ENCODE measurements at regions not wholly inside any gene's neighbourhood (a gene's known extent, or its start where the extent isn't known, plus 50 kb on each side); places are given as distances from the start of the nearest gene placed in this dataset.

DNA sequence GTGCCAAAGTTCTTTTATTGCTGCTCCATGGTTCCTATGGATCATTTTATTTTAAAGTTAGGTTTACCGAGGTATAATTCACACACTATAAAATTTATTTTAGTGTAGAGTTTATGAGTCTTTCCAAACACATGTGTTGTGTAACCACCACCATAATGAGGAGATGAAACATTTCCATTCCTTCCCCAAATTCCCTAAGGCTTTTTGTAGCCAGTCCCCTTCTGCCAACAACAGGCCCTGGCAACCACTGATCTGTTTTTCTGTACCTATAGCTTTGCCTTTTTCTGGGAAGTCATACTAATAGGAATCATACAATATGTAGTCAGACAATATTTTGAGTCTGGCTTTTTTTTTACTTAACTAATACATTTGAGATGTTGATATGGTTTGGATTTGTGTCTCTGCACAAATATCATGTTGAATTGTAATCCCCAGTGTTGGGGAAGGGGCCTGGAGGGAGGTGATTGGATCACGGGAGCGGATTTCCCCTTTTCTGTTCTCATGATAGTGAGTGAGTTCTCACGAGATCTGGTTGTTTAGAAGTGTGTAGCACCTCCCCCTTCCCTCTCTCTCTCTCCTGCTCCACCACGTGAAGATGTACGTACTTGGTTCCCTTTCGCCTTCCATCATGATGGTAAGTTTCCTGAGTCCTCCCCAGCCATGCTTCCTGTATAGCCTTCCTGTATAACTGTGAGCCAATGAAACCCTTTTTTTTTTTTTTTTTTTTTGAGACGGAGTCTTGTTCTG is 59.6 kb upstream of the DHX15 start:
- Histone ChIP-seq H3K36me3 (replicated peaks) (no peaks in the 10 kb centered on the region), H3K27me3 (replicated peaks) (no peaks in the 10 kb centered on the region), H3K4me3 (ENCODE audit: low read depth, low read length) (no peak overlapping the region), H3K27ac (no peak overlapping the region)
- no peak for DNase-seq
- no peak for TF ChIP-seq CTCF (IDR thresholded peaks at IDR 0.05; ENCODE audit: low read depth, low read length, missing control alignments)
- in situ Hi-C loops (cut with HindIII; ENCODE audit: low pct_ligation_motif_present, low sequenced_read_pairs): no loop called here

DNA sequence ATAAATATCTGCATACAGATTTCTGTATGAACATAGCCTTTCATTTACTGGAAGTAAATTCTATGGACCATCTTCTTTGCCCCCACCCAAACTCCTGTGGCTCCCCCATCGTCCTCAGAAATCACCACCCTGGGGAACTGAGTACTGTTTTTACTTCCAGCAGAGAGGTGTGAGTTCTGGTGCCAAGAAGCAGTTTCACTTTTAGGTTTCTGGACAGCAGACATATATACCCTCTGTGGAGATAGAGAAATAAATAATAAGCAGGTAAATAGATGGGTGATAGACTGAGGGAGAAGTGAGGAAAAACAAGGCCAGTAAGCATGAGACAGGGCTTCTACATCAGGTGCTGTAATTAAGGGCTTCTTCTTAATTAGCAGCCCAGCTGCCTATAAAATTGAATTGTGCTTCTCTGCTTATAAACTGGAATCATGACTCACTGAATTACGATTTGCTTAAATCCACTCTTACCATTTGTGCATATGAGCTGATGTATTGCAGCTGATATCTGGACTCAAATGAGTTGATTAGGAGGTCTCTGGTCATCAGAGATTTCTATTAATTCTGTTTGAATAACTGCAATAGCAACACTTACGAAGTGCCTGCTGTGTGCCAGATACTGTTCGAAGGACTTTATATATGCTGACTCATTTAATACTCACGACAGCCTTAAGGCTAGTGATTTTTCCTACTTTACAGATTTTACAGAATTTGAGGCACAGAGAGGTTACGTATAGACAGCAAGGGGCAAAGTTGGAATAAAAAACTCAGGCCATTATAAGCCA is 60.8 kb upstream of the DHX15 start:
- Histone ChIP-seq H3K4me3 (ENCODE audit: low read depth, low read length) (no peak overlapping the region), H3K36me3 (replicated peaks) (no peaks in the 10 kb centered on the region), H3K27me3 (replicated peaks) (no peaks in the 10 kb centered on the region), H3K27ac (no peak overlapping the region)
- no peak for TF ChIP-seq CTCF (IDR thresholded peaks at IDR 0.05; ENCODE audit: low read depth, low read length, missing control alignments)
- DNase-seq: no peak
- in situ Hi-C loops (cut with HindIII; ENCODE audit: low pct_ligation_motif_present, low sequenced_read_pairs): no loop called here

- DNase-seq: no peak
- H3K36me3 ChIP-seq (replicated peaks): no peaks in the 10 kb centered on the region
- H3K27me3 ChIP-seq (replicated peaks): no peaks in the 10 kb centered on the region
- TF ChIP-seq CTCF (IDR thresholded peaks at IDR 0.05; ENCODE audit: low read depth, low read length, missing control alignments): no peak
- H3K27ac ChIP-seq: no peak overlapping the region
- no peak overlapping the region for H3K4me3 ChIP-seq (ENCODE audit: low read depth, low read length)
- in situ Hi-C loops (cut with HindIII; ENCODE audit: low pct_ligation_motif_present, low sequenced_read_pairs): no loop called here
These were observed 61.6 kb upstream of the DHX15 start for GRCh38 chr4:24645765-24646550.

- no peak for DNase-seq
- Histone ChIP-seq H3K27ac (no peak overlapping the region), H3K4me3 (ENCODE audit: low read depth, low read length) (no peak overlapping the region), H3K36me3 (replicated peaks) (no peaks in the 10 kb centered on the region), H3K27me3 (replicated peaks) (no peaks in the 10 kb centered on the region)
- in situ Hi-C loops (cut with HindIII; ENCODE audit: low pct_ligation_motif_present, low sequenced_read_pairs): no loop called here
- TF ChIP-seq CTCF (IDR thresholded peaks at IDR 0.05; ENCODE audit: low read depth, low read length, missing control alignments): no peak
These were observed 62.6 kb upstream of the DHX15 start for GRCh38 chr4:24646798-24647460.

DNA sequence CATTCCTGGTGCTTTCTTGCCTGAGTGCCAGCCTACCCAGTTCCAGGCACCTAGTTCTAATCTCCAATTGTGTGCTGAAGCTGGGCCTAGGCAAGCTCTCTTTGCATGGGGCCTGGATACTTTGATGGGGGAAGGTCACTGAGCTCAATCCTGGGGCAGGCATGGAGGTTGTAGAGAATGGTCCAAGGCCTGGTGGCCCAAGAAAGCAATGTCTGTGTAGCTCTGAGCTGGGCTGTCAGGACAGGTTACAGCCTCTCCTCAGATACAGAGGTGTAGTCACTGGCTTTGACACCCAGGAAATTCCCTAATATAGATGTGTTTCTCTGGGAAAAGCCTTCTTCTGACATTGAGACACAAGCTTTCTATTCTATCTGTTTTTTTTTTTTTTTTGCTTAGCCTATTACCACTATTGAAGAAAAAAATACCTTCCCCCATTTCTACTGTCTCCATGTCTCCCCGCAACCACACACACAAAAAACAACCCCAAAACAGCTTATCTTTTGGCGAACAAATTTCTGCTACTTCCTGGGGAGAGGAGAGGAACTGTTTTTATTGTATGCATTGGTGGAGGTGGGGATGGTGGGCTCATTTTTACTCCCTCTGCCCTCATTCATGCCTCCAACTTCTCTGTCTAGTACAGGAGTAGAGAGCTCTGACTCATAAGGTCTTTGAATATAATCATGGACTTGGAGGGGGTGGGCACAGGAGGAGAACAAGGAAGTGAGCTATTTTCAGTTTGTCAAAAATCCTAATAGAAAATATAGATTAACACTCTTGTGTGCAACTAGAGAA is 66.7 kb upstream of the DHX15 start:
- Histone ChIP-seq H3K36me3 (replicated peaks) (no peaks in the 10 kb centered on the region), H3K27ac (no peak overlapping the region), H3K4me3 (ENCODE audit: low read depth, low read length) (no peak overlapping the region), H3K27me3 (replicated peaks) (no peaks in the 10 kb centered on the region)
- in situ Hi-C loops (cut with HindIII; ENCODE audit: low pct_ligation_motif_present, low sequenced_read_pairs): no loop called here
- TF ChIP-seq CTCF (IDR thresholded peaks at IDR 0.05; ENCODE audit: low read depth, low read length, missing control alignments): no peak
- no peak for DNase-seq

All from brain microvascular endothelial cell (primary cell).